K562 (cell line): ENCODE measurements at regions not wholly inside any gene's neighbourhood (a gene's known extent, or its start where the extent isn't known, plus 50 kb on each side); places are given as distances from the start of the nearest gene placed in this dataset.

Experiments
- ATAC-seq: fragments of 200-7000 bp; cut with Tn5 transposase; 3 replicates; pipeline ENCODE4 v1.9.1; 2020; ENCODE audit warnings: moderate library complexity
- BruUV-seq: library from RNA; stranded (reverse); fragments of 400-500 nt; replicated peaks from 2 replicates; lab custom pipeline; 2021; lab: Mats Ljungman, UMichigan
- CTCF ChIA-PET: fragments of 300-600 bp; formaldehyde crosslinking; extraction: SDS; loops from one replicate; lab custom pipeline; 2021; ENCODE audit warnings: low intra/inter-chr PET ratio; lab: Yijun Ruan, JAX
- POLR2A ChIA-PET: fragments of 300-600, 350-650 bp; sonication (Branson Sonifier 250); formaldehyde crosslinking; extraction: SDS; loops from one replicate; lab custom pipeline; 2021; ENCODE audit warnings: antibody characterized with exemption, inconsistent platforms; lab: Yijun Ruan, JAX
- DNase-seq, 4 experiments: peaks; one replicate each; pipeline versions ENCODE4 v3.0.0 to v3.0.0-alpha.2; 2011 to 2018; ENCODE audit warnings: low spot score in 3 of 4, mixed read lengths in 3 of 4; ENCODE audit errors: extremely low read depth in 1 of 4
- FAIRE-seq: peaks from 2 replicates; lab custom pipeline; 2011; peaks lifted over from hg19 to GRCh38; lab: Jason Lieb, UNC
- H2AFZ ChIP-seq: 2 replicates; pipeline ENCODE4 v1.6.0; 2011; ENCODE audit warnings: low read depth, low read length, control low read depth, inconsistent platforms
- H3K27ac ChIP-seq: fragments of 200-600 bp; 3 replicates; pipeline ENCODE4 v1.8.0; 2011; ENCODE audit warnings: low read depth, mild to moderate bottlenecking, control low read depth, inconsistent platforms, low read length, moderate library complexity, mixed read lengths; ENCODE audit errors: extremely low read depth
- H3K27me3 ChIP-seq, 2 experiments: fragments of 300-600 bp in 1 of 2; 2 replicates in 1 of 2; 3 replicates in 1 of 2; pipeline versions ENCODE4 v1.6.0 to v1.8.0; 2011; ENCODE audit warnings: inconsistent platforms in 2 of 2, low read length in 2 of 2, mild to moderate bottlenecking in 1 of 2, mixed read lengths in 1 of 2, moderate library complexity in 1 of 2; ENCODE audit not compliant: control insufficient read depth in 2 of 2, insufficient read depth in 2 of 2
- H3K36me3 ChIP-seq: fragments of 300-600 bp; 3 replicates; pipeline ENCODE4 v1.8.0; 2011; ENCODE audit warnings: mild to moderate bottlenecking, low read length, inconsistent platforms; ENCODE audit not compliant: control insufficient read depth, insufficient read depth
- H3K4me1 ChIP-seq, 2 experiments: fragments of 200-600 bp in 1 of 2; replicated peaks in 1 of 2; 2 replicates in 1 of 2; 3 replicates in 1 of 2; pipeline versions ENCODE4 v1.5.1 to v1.8.0; 2011; ENCODE audit warnings: inconsistent platforms in 2 of 2, low read length in 2 of 2, mild to moderate bottlenecking in 1 of 2, mixed read lengths in 1 of 2, moderate library complexity in 1 of 2; ENCODE audit not compliant: control insufficient read depth in 2 of 2, insufficient read depth in 2 of 2
- H3K4me2 ChIP-seq: 2 replicates; pipeline ENCODE4 v1.6.1; 2011; ENCODE audit warnings: low read length, control low read depth, inconsistent platforms, mixed read lengths; ENCODE audit not compliant: insufficient read depth
- H3K4me3 ChIP-seq: fragments of 200-600 bp; sonication (generic), shearing (Covaris generic); 2 replicates; pipeline ENCODE4 v1.5.1; 2016; ENCODE audit warnings: control low read depth, inconsistent platforms
- H3K79me2 ChIP-seq: fragments of 200-600 bp; 3 replicates; pipeline ENCODE4 v1.8.0; 2011; ENCODE audit warnings: low read length, inconsistent platforms; ENCODE audit not compliant: control insufficient read depth, insufficient read depth
- H3K9ac ChIP-seq, 2 experiments: 2 replicates each; pipeline versions ENCODE4 v1.6.0 to v1.6.1; 2011; ENCODE audit warnings: low read depth in 2 of 2, low read length in 2 of 2, control low read depth in 1 of 2, inconsistent platforms in 1 of 2, mild to moderate bottlenecking in 1 of 2, mixed read lengths in 1 of 2; ENCODE audit not compliant: insufficient read depth in 1 of 2
- H3K9me1 ChIP-seq: one replicate; pipeline ENCODE4 v1.6.0; 2011; ENCODE audit warnings: inconsistent platforms, mild to moderate bottlenecking, low read length, moderate library complexity; ENCODE audit not compliant: control insufficient read depth, insufficient read depth
- H3K9me3 ChIP-seq: replicated peaks from 2 replicates; pipeline ENCODE4 v1.5.1; 2011; ENCODE audit warnings: low read depth, low read length, inconsistent platforms; ENCODE audit not compliant: control insufficient read depth, insufficient read depth
- H4K20me1 ChIP-seq: replicated peaks from 2 replicates; pipeline ENCODE4 v1.6.1; 2011; ENCODE audit warnings: low read length, inconsistent platforms, mixed read lengths; ENCODE audit not compliant: control insufficient read depth, insufficient read depth
- BRCA1 ChIP-seq, 2 experiments: fragments of 450-650 bp in 1 of 2; sonication (generic) in 1 of 2; formaldehyde crosslinking in 1 of 2; IDR thresholded peaks; 2 replicates each; pipeline versions ENCODE4 v1.5.0 to v1.6.1; 2017 to 2020; ENCODE audit warnings: mild to moderate bottlenecking in 1 of 2, missing genetic modification reagents in 1 of 2
- CTCFL ChIP-seq: IDR thresholded peaks from 2 replicates; pipeline ENCODE4 v1.6.1; 2011; ENCODE audit warnings: borderline replicate concordance, low read depth, mild to moderate bottlenecking, moderate library complexity, low read length; ENCODE audit not compliant: insufficient read depth, poor library complexity, severe bottlenecking
- CXXC5 ChIP-seq: fragments of 250-450 bp; sonication (Bioruptor Pico); IDR thresholded peaks from 2 replicates; pipeline ENCODE4 v1.8.0; 2022; ENCODE audit warnings: inconsistent platforms, mild to moderate bottlenecking, moderate library complexity
- PKNOX1 ChIP-seq: fragments of 450-650 bp; IDR thresholded peaks from 2 replicates; pipeline ENCODE4 v1.6.1; 2016
- RCOR1 ChIP-seq, 2 experiments: IDR thresholded peaks; 2 replicates each; pipeline ENCODE4 v1.6.1; 2012; ENCODE audit warnings: low read depth in 2 of 2, low read length in 2 of 2, borderline replicate concordance in 1 of 2, improper control_type of control experiment in 1 of 2
- TARDBP ChIP-seq: fragments of 450-650 bp; IDR thresholded peaks from 2 replicates; pipeline ENCODE4 v1.6.1; 2016
- TCF15 ChIP-seq: fragments of 250-450 bp; sonication (Bioruptor Pico); IDR thresholded peaks from 2 replicates; pipeline ENCODE4 v1.8.0; 2022; ENCODE audit warnings: moderate library complexity, mild to moderate bottlenecking, inconsistent platforms
- ZBED1 ChIP-seq: IDR thresholded peaks from 2 replicates; pipeline ENCODE4 v1.6.1; 2014
- ZNF384 ChIP-seq: IDR thresholded peaks from 2 replicates; pipeline ENCODE4 v1.6.1; 2012; ENCODE audit warnings: low read depth, low read length, improper control_type of control experiment
- ZNF561 ChIP-seq: fragments of 450-650 bp; formaldehyde crosslinking; conservative IDR thresholded peaks from 2 replicates; pipeline ENCODE4 v1.4.0; 2020; ENCODE audit warnings: mild to moderate bottlenecking, moderate library complexity
- WGBS: fragments of 100-300 bp; shearing (Covaris generic); methylation state at CpG from one replicate; pipeline ENCODE4 v1.1.6; 2016; ENCODE audit warnings: low coverage, mixed read lengths; ENCODE audit not compliant: insufficient coverage; ENCODE audit errors: missing lambda C conversion rate; 5-methylcytosine and 5-hydroxymethylcytosine counted together
- in situ Hi-C: fragments of 300-500 bp; cut with MboI; formaldehyde crosslinking; loops from 4 replicates; pipeline ENCODE4 v1.15.0; 2018; ENCODE audit warnings: inconsistent platforms, mixed read lengths
- intact Hi-C: fragments of 100-400 bp; cut with micrococcal nuclease; formaldehyde crosslinking; loops from 2 replicates; pipeline ENCODE4 v1.14.2; 2022
- TF ChIP-seq, protein P1 (sequence below): sonication (generic); formaldehyde crosslinking; IDR thresholded peaks from 2 replicates; pipeline ENCODE4 v1.5.0; 2020; ENCODE audit warnings: missing genetic modification reagents
- TF ChIP-seq, protein P2 (sequence below): fragments of 450-650 bp; IDR thresholded peaks from 2 replicates; pipeline ENCODE4 v1.6.1; 2016; ENCODE audit warnings: borderline replicate concordance

DNA sequence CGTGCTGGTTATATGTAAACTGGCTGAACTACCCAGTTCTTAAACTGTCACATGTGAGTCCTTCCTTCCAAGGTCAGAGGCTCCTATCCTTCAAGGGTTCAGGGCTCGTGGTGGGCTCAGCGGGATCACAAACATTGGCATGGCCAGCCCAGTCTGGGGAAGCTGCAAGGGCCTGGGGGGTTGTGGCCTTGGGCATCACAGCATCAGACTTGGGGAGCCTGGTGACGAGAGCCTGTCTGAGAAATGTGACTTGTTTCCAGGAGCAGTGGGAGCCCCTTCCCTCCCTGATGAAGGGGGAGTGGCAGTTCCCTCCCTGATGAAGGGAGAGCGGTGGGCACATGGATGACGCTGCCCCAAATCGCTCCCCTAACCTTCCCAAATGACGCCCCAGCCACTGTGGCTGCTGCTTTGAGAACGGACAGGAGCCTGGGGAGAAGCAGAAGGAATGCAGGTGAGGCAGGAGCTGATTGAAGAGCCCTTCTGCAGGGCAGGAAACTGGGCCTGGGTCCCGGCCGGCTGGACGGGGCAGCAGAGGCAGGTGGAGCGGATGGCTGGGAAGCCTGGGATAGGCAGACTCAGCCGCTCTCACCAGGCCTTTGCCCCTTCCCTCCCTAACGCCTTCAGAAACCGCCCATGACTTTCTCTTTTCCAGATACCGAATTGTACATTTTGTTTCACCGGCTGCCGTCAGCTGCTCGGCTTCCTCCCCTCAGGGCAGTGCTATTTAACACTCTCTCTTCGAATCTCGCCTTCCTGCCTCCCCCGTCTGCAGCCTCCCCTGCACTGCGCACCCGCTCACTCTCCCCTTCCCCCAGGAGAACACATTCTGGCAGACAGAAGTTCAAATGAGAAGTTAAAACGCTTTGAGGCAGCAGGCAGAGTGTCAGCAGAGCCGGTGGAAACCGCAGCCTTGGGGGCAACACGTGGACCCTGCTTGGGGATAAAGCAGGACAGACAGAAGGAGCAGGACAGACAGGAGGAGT lies 1486.7 kb downstream of the BRD1 start:
- Histone ChIP-seq H3K9me3 (no peaks in the 10 kb centered on the region), H3K9ac (no peak overlapping the region), H3K79me2 (no peaks in the 10 kb centered on the region), H4K20me1 (peaks cover 3% of the 10 kb centered on the region; the same call in 1 of the 2 replicates), H3K9me1 (no peaks in the 10 kb centered on the region), H3K27me3 (peaks cover 0 to 18% of the 10 kb centered on the region in 2 experiments; a peak in 1 of 5 replicates), H3K4me1 (no peaks in the 10 kb centered on the region), H3K4me3 (no peak overlapping the region), H3K4me2 (no peak overlapping the region), H3K36me3 (no peaks in the 10 kb centered on the region), H2AFZ (no peak overlapping the region), H3K27ac (no peak overlapping the region)
- no TSS peak for BruUV-seq
- POLR2A ChIA-PET, result no interaction called here
- ATAC-seq (no peak), DNase-seq (no peak), FAIRE-seq (no peak)
- CTCF ChIA-PET, result no interaction called here
- under 1% methylated on average over 17 of the region's 29 CpGs for WGBS
- in situ Hi-C loops (no loop called here), intact Hi-C loops (no loop called here)
- TF ChIP-seq TARDBP (no peak), BRCA1 (IDR thresholded peaks at IDR 0.05) (no peak), BRCA1 (CRISPR knock-in tag; IDR thresholded peaks at IDR 0.05) (no peak), PKNOX1 (no peak), CTCFL (no peak), CXXC5 (no peak), TCF15 (CRISPR knock-in tag) (no peak), RCOR1 (IDR thresholded peaks at IDR 0.05; ENCODE audit: borderline replicate concordance in 1 of 2, low read depth in 2 of 2, low read length in 2 of 2) (no peak), ZNF561 (CRISPR knock-in tag) (no peak), ZBED1 (no peak), ZNF384 (no peak)
- TF ChIP-seq, protein P1, sequence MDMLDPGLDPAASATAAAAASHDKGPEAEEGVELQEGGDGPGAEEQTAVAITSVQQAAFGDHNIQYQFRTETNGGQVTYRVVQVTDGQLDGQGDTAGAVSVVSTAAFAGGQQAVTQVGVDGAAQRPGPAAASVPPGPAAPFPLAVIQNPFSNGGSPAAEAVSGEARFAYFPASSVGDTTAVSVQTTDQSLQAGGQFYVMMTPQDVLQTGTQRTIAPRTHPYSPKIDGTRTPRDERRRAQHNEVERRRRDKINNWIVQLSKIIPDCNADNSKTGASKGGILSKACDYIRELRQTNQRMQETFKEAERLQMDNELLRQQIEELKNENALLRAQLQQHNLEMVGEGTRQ (CRISPR knock-in tag), result no peak
- TF ChIP-seq, protein P2, sequence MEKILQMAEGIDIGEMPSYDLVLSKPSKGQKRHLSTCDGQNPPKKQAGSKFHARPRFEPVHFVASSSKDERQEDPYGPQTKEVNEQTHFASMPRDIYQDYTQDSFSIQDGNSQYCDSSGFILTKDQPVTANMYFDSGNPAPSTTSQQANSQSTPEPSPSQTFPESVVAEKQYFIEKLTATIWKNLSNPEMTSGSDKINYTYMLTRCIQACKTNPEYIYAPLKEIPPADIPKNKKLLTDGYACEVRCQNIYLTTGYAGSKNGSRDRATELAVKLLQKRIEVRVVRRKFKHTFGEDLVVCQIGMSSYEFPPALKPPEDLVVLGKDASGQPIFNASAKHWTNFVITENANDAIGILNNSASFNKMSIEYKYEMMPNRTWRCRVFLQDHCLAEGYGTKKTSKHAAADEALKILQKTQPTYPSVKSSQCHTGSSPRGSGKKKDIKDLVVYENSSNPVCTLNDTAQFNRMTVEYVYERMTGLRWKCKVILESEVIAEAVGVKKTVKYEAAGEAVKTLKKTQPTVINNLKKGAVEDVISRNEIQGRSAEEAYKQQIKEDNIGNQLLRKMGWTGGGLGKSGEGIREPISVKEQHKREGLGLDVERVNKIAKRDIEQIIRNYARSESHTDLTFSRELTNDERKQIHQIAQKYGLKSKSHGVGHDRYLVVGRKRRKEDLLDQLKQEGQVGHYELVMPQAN, result no peak
